HG03139 (cell line): ENCODE measurements at regions not wholly inside any gene's neighbourhood (a gene's known extent, or its start where the extent isn't known, plus 50 kb on each side); places are given as distances from the start of the nearest gene placed in this dataset.

Experiments used
- ATAC-seq: cut with Tn5 transposase; IDR thresholded peaks from one replicate; pipeline ENCODE4 v1.9.1; 2021; ENCODE audit not compliant: unreplicated experiment

DNA sequence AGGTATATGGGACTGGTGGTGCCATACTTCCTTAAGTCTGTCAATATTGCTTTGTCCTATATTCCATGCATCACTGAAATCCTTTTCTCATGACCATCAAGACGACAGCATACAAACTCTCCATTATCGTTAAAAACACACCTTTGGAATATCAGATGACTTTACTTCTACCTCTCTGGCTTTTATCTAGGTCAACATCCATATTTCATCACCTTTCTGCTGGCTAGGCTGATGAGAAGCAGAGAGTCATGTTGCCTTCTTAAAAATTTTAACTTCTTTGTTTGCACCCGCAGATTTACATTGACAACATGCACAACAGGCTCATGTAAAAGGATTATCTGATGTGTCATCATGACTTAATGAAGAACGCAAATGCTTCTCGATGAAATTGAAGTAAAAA lies 771.4 kb downstream of the OLFM4 start:
- no peak for ATAC-seq

DNA sequence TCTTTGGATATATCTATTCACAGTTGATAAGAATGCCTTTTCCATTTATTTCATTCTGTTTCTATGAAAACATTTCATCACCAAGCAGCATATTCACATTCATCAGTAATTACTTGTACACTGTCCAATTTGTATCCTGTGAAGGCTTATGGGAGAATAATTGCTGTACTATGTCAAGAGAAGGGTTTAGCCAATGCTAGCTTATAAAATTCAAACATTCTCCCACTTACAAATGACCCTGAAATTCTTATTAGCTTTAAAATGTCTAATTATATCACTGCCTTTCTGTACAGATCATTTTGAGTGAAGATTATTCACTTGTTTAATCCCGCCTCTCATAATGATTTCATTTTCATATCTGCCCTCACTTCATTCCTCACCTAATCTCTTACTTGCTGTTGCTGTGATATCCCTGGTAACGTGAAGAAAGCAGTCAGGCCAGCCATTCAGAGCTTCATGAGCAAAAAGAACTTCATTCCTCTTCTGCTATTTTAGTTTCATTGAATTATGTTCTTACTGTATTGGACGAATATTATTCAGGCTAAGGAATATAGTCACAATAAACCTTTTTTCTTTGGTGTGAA lies 778.7 kb downstream of the OLFM4 start:
- no peak for ATAC-seq

DNA sequence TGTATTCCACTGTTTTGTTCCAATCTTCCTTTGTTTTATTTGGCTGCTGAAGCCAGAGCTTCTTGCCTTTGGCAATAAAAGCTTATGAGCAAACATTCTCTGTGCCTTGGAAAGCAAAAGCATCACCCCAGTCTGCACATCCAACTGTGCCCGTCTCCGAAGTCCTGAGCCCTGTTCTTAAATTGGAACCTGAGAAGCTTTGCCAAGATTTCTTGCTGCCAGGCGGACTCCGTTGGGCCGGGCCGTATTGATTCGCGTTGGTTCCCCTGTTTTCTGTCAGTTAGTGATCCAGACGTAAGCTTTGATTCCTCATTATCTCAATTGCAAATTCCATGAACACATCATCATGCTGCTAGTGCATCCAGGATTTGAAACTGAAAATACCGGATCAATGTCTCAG lies 793.0 kb downstream of the OLFM4 start:
- no peak for ATAC-seq

DNA sequence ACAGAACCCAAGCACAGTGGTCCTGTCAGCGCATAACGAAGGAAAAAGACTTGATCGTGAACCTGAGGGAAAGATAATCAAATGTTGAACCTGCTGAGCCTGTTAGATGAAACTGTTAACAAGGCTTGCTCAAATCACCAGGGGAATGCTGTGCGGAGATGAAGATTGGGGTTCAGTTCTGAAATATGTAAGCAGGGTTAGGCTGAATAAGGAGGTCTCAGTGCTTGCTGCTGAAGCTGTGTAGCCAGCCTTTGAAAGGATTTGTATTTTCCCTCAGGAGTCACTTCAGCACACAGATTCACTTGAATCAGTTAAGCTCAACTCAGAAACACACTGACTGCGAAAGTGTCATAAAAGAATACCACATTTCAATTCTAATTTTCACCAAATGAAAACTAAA lies 793.5 kb downstream of the OLFM4 start:
- no peak for ATAC-seq

DNA sequence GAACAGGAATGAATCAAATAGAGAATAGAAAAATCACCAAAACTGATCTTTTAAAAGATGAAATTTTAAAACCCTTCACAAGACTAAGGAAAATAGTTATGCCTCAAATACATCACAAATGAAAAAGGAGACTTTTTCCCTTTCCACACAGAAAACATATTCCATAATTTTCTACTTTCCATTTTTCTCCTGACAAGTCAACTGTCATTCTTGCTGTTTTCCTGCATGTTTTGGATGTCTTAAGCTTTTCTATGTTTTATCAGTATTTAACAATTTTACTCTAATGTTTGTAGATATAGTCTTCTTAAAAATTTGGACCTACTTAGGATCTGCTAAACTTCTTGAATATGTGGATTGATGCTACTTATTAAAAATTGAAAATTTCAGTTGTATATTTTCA lies 810.8 kb downstream of the OLFM4 start:
- no peak for ATAC-seq

DNA sequence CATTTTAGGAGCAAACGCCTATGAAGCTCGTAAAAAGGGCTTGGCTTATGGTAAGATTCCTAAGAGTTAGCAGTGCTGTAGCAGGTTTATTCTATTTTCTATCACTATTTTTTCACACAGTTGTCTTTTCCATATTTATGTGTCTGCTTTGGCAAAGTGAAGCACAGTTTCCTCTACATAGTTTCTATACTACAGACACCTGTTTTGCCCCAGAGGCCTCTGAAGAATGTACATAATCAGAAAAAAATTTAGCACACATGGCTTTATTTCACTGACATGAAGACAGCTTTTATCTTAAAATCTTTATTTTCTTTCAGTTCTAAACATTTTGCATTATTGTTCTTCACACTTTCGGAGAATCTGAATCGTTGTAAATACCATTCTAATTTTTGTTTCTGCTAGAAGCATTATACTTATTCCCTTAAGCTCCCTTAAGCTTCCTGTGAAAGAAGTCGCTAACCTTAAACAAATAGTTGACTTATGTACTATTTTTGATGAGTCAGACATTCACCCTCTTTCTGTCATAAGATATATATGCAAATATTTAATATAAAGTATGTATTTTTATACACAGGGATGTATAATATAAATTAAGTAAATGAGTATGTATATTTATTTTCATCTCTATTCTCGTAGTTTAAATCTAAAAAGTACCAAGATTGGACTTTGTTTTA lies 816.0 kb downstream of the OLFM4 start:
- no peak for ATAC-seq

DNA sequence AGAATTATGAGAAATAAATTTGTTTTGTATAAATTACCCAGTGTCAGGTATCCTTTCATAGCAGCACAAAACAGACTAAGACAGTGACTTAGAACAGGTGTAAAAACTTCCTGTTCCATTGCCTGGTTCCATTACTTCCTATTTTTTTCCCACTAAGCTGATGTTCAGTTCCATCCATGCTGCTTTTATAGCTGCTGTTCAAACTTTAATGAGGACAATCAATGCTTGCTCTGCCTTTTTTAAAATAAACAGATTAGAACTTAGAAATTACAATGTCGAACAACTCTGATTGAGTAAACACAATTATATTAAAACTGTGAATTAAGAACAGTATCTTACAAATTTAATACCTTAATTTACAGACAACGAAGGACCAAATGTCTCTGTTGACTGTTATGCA lies 818.9 kb downstream of the OLFM4 start:
- no peak for ATAC-seq

DNA sequence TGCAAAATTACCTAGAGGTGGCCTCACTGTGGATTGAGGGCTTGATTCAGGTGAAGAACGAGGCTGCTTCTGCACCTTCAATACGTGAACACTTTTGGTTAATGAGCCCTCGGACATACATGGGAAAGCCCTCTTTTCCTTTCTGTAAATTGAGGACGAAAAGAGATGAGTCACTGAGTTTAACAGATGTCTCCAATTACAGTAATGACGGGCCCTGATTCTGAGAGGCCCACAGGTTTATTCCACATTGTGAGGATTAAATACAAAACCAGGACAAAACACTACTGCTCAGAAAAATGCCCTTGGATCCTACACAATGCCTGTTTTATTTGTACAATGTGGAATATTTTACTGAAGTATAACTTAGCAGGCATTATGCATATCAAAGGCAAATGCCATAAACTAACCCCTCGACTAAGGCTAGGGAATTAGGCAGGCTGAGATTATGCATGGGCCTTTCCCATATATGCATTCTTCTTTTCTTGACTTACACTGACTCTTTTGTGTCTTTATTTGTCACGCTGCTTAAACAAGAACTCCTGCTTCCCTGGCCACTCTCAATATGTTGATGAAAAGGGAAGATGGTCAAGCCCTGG lies 819.9 kb downstream of the OLFM4 start:
- ATAC-seq, result no peak

DNA sequence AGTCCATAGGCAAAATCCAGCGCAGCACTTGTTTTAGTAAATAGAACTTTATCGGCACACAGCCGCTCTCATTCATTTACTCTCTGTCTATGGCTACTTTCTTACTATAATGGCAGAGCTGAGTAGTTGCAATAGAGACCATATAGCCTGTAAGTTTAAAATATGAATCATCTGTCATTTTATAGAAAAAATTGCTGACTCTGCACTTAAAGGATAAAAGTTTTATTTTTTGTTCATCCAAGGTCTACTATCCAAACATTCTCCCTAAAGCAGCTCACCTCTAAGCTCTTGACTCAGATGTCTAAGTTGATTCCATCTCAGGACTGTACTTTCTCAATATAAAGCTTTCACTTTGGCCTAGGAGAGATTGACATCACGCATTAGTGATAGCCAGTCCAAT lies 825.7 kb downstream of the OLFM4 start:
- ATAC-seq, result no peak

DNA sequence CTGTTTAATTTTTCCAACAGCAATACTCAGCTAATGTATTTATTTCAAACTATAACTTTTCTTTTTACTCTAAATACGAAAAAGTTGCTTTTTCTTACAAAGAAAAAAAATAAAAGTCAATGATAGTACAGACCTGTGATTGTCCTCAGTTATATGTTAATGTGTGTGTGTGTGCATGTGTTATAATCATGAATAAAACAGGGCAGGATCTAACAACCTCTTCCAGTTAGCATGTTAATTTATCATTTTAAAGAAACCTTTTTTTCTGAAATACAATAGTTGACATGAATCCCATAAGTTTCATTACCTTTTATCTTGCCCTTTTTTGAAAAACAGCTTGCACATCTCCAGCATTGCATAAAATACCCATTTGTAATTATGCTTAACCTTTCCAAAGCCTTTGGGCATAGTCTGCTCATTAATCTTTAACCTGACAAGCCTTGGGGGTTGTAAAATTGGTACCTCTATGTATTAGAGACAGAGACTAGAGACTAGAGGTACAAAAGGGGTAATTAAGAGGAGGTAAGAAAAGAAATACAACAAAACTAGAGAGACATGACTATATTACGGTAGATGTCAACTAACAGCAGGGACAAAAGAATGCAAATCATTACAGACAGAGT lies 828.1 kb downstream of the OLFM4 start:
- no peak for ATAC-seq

DNA sequence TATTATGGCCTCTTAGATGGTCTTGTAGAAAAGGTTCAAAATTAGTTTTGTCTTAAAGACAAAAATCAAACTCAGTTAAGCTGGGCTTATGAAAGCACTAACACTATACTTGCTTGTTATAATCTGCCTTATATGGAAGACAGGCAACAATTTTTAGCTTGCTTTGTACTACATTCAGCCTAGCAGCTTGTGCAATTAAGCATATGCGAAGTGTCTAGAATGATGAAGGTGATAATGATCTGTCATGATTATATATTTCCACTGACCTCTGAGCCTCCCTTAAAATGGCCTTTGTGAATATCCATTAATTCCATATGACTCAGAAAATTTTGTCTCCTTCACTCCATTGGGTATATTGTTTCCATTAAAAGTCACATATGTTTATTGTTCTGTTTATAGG lies 834.9 kb downstream of the OLFM4 start:
- no peak for ATAC-seq

DNA sequence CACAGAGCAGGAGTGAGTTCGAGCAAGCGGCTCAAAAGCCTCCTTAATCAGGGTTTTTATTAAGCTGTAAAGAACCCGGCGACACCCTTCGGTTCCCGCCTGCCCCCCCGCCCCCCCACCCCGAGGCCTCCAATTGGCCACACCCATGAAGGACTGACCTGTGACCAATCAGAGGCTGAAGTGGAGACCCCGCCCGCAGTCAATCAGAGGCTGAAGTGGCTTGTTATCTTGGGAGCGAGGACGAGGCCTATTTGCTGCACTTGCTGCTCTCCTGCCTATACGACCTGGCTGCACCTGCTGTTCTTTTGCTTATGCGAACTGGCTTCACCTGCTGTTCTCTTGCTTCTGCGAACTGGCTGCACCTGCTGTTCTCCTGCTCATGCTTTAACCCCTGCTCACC lies 844.9 kb downstream of the OLFM4 start:
- no peak for ATAC-seq

DNA sequence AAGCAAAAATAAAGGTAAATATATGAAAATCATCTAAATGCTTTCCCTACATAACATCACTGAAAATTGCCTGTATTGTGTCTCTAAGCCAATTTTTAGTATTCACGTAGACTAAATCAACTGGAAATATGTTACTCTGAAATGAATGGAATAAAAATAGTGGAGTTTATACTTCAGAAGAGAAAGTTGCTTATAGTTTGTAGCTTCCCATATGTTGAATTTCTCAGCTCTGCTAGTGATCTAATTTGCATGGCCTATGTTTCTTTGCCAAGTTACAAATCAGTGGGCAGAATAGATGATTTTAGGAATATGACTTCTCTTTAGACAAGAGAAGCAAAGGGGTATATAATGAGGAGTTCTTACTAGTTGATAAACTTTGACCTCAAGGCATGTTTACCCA lies 850.2 kb downstream of the OLFM4 start:
- no peak for ATAC-seq

DNA sequence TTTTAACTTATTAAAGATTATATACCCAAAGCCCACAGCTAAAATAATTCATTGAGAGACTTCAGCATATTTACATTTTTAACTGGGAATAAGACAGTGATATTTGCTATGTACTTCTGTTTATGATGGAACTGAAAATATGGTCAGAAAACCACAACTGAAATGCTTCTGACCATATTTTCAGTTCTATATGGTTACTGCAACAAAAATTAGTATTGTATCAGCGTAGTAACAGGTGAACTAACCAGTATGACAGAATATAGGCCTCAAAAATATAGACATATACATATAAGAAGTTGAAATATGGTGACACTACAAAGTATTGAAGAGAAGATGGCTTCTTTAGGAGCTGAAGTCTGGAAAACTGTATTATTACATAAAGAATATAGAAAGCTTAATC lies 857.4 kb downstream of the OLFM4 start:
- ATAC-seq, result no peak

DNA sequence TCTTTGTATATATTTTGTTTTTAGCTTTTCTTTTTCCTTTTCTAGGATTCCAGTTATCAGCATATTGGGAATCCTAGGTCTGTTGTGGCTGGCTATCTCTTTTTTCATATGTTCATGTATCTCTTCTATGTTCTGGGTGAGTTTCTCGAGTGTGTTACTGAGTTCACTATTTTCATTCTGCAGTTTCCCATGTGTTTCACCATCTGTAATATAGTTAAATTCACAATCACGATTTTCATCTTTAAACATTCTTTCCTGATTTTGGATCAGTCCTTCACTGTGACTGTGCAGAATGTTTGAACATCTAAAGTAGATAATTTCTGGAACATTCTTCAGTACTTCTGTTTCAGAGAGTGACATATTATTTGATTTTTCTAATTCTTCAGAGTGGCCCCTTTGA lies 862.1 kb downstream of the OLFM4 start:
- no peak for ATAC-seq

DNA sequence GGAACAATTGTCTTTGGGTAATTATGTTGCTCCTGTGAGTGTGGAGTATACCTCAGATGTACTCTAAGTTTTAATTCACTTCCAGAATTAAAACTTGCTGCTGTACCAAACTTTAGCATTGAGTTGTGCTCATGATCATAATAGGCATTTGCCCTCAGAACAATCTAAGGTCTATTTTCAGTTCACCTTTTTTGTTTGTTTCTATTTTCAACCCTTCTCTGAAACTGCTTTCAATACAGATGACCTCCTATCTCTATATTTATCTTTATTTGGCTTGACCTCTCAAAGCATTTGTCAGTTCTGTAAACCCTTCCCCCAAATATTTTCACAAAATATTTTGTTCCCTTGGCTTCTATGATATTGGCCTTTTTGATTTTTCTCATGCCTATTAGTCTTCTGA lies 873.0 kb downstream of the OLFM4 start:
- ATAC-seq, result no peak

DNA sequence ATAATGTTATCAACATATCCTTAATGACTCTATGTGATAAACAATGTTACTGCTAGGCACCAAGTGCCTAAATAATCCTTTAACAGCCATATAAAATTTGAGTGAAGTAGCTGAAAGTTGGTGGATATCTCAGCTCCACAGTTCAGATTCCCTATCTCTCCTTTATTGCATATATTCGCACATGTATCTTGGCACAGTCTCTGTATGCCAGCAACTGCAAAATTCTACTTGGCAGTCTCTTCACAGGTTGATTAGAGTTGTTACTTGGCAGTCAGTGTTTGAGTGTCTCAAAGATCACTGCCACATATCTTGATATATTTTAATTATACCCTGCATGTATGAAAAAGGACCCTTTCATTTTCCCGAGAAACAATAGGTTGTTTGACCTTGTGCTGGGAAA lies 879.3 kb downstream of the OLFM4 start:
- no peak for ATAC-seq

DNA sequence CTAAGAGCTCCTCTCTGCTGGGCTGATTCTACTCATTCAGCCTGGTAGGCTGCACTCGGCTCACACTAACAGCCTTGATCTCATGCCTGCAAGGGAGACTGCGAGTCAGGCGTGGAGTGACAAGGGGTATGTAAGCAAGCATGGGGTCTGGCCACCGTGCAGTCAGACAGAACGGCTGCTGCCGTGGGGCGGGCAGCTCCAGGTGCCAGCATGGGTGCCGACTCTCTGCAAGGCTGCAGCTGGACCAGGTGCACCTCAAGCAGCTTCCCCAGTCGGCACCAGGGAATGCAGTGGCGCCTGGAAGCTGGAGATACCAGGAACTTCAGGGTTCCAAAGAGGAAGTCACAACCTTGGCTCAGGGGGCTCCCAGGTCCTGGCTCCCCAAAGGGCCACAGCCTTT lies 892.3 kb downstream of the OLFM4 start:
- ATAC-seq, result no peak

DNA sequence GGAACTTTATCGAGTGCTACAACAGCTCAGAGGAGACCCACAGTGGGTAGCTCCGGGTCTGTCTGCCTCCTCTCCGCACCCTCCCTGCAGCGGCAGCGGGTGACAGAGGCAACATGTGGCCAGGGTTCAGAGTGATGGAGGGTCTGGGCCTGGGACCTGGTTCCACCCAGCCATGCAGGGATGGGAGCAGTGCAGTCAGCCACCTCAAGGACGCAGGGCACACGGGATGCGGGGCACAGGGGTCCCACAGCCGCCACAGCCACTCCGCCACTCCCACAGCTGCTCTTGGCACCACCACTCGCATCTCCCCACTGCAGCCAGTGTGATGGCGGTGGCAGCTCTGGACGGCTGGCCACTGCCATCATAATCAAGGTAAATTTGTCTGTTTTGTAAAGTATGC lies 892.9 kb downstream of the OLFM4 start:
- no peak for ATAC-seq

DNA sequence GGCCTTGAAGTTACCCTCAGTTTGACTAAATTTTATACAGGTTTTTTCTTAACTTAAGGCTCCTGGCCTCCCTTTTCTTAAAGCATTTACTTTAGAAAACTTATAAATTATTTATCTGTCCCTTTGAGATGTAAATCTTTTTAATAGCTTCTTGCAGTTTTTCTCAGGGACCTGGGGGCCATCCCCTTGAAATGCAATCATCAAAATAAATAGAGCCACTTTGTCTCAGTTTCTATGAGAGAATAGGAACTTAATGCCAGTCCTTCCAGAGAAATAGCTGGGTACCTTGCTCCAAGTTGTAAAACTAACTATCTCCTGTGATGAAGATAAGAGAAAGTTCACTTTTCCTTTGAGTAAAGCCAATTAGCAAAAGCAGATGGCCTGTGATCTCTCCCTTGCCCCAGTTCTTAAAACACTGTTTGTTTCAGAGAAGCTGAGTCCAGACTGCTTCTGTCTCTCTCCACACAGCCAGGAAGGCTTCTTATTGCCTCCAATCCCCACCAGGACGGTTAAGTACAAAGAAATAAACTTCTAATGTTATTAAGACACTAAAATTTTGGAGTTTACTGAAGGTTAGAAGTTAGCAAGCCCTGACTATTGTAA lies 913.1 kb downstream of the OLFM4 start:
- ATAC-seq, result no peak

DNA sequence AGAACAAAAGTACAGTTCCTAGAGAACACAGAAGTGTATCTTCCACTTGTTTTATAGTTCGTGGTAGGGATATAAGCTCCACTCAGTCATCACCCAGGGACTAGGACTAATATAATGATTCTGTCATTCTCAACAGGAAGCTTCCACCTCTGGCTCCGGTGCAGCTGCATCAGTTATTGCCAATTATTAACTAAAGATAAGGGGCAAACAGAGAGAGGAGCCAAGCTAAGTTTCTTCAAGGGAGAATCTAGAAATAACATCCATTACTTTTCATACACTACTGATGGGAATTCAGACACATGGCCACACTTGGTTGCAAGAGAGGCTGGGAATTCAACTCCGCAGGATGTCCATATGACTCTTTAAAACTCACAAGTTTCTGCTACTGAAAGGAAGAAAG lies 917.9 kb downstream of the OLFM4 start:
- no peak for ATAC-seq

DNA sequence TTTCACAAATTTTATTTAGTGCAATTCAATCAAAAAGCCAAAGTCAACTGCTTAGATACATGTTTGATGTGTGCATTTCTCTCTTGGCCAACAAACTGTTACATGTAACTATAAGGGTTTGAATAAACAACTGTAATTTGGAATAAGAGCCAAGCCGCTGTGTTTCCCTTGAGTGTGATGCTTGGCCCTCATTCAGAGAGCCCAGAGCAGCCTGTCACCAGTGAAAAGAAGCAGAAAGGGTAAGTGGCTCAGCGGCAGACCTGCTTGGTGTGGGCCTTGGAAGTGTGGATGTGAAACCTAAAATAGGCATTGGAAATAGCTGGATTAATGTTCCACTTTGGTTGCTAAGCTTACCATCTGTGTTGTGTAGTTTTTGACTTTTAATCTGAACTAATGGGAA lies 924.6 kb downstream of the OLFM4 start:
- ATAC-seq, result no peak
